Omental fat pad (tissue), 3 donors: ENCODE measurements at regions not wholly inside any gene's neighbourhood (a gene's known extent, or its start where the extent isn't known, plus 50 kb on each side); places are given as distances from the start of the nearest gene placed in this dataset.
"Not testable (repeated sequence)": the region's sequence is repeated elsewhere in the genome, so short reads cannot be mapped to it uniquely, and the experiment has no call there.

Experiments
- ATAC-seq: fragments of 150-250 bp; one replicate; pipeline ENCODE4 v1.9.1; 2016; ENCODE audit warnings: mild to moderate bottlenecking, moderate library complexity; ENCODE audit not compliant: low FRiP score
- DNase-seq: peaks from one replicate; pipeline ENCODE4 v3.0.0-alpha.2; 2019; ENCODE audit warnings: low spot score
- TF ChIP-seq, protein P1 (sequence below), 3 donors: fragments of 450-650 bp; IDR thresholded peaks; one replicate each; pipeline ENCODE4 v1.5.1; 2016 to 2017; ENCODE audit warnings: antibody characterized with exemption in 3 of 3, mild to moderate bottlenecking in 3 of 3, moderate library complexity in 2 of 3

GRCh38 chr1:192491804-192492554 lies 83.6 kb upstream of the RGS1 start:
- peak; percentile 34 for ATAC-seq
- no peak for DNase-seq
- TF ChIP-seq, protein P1, sequence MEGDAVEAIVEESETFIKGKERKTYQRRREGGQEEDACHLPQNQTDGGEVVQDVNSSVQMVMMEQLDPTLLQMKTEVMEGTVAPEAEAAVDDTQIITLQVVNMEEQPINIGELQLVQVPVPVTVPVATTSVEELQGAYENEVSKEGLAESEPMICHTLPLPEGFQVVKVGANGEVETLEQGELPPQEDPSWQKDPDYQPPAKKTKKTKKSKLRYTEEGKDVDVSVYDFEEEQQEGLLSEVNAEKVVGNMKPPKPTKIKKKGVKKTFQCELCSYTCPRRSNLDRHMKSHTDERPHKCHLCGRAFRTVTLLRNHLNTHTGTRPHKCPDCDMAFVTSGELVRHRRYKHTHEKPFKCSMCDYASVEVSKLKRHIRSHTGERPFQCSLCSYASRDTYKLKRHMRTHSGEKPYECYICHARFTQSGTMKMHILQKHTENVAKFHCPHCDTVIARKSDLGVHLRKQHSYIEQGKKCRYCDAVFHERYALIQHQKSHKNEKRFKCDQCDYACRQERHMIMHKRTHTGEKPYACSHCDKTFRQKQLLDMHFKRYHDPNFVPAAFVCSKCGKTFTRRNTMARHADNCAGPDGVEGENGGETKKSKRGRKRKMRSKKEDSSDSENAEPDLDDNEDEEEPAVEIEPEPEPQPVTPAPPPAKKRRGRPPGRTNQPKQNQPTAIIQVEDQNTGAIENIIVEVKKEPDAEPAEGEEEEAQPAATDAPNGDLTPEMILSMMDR (IDR thresholded peaks at IDR 0.05) = no peak

DNA sequence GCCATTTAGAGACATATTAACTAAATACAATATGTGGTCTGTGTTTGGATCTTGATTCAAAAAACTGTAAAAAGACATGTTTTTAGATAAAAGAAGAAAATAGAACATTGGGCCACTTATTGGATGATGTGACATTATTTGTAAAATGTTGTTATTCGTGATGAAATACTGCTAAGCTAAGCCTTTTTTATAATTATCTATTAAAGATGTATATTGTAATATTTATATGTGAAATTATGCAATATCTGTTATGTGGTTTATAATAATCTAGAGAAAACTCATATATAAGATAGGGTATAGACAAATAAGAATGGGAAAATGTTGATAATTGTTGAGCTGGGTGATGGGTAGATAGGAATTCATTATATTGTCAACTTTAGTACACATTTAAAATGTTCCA lies 82.0 kb upstream of the RGS1 start:
- ATAC-seq (no peak), DNase-seq (no peak)
- TF ChIP-seq, protein P1 (IDR thresholded peaks at IDR 0.05) = no peak

DNA sequence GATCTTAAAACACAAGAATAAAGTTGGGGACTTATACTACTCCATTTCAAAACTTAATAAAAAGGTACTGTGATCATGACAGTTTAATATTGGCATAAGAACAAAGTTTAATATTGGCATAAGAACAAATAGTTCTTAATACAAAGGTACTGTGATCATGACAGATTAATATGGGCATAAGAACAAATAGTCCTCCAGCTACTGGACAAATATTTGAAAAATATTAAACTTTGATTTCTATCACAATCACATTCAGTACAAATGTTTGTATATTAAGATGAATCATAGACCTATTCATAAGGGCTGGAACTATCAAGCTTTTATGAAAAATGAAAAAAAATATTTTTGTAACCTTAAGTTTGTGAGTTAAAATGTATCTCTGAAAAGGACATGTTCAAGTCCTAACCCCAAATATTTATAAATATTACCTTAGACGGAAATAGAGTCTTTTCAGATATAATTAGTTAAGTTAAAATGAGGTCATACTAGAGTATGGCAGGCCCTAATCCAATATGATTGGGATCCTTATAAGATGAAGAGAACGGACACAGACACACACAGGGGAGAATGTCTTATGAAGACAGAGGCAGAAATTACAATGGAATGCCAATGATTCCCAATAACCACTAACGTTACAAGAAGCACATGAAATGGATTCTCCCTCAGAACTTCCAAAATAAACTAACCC lies 79.1 kb upstream of the RGS1 start:
- TF ChIP-seq, protein P1 (IDR thresholded peaks at IDR 0.05) = no peak
- no peak for ATAC-seq
- no peak for DNase-seq

DNA sequence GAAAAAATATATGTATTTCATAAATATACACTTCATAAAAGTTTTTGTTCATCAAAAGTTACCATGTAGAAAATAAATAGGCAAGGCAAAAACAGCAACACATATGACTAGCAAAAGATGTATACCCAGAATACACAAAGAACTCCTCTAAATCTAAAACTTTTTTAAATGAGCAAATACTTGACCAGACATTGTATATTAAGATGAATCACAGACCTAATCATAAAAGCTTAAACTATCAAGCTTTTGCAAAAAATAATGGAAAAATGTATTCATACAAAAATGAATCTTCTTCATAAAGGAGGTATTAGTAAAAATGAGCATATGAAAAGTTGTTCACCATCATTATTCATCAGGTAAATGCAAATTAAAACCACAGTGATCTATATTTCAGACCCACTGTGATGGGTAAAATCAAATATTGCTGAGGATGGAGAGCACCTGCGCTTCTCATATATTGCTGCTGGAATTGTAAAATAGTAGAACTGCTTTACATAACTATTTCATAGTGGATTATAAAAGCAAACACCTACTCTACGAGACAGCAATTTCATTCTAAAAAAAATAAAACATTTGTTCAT lies 78.3 kb upstream of the RGS1 start:
- no peak for ATAC-seq
- no peak for DNase-seq
- TF ChIP-seq, protein P1 (IDR thresholded peaks at IDR 0.05) = no peak

DNA sequence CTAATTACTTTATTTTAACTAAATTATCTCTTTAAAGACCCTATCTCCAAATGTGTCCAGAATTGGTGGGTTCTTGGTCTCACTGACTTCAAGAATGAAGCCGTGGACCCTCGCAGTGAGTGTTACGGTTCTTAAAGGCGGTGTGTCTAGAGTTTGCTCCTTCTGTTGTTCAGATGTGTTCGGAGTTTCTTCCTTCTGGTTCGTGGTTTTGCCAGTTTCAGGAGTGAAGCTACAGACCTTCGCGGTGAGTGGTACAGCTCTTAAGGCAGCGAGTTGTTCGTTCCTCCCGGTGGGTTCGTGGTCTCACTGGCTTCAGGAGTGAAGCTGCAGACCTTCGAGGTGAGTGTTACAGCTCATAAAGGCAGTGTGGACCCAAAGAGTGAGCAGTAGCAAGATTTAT lies 77.5 kb upstream of the RGS1 start:
- not testable (repeated sequence) for ATAC-seq, DNase-seq

DNA sequence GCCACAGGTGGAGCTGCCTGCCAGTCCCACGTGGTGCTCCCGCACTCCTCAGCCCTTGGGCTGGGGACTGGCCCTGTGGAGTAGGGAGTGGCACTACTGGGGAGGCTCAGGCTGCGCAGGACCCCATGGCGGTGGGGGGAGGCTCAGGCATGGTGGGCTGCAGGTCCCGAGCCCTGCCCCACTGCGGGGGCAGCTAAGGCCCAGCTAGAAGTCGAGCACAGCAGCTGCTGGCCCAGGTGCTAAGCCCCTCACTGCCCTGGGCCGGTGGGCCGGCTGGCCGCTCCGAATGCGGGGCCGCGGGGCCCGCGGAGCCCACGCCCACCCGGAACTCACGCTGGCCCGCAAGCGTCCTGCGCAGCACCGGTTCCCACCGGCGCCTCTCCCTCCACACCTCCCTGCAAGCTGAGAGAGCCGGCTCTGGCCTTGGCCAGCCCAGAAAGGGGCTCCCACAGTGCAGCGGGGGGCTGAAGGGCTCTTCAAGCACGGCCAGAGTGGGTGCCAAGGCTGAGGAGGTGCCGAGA lies 76.5 kb upstream of the RGS1 start:
- ATAC-seq, DNase-seq: not testable (repeated sequence)

GRCh38 chr1:192500541-192500940 lies 75.0 kb upstream of the RGS1 start:
- not testable (repeated sequence) for ATAC-seq, DNase-seq

- ATAC-seq = no peak
- TF ChIP-seq, protein P1 (IDR thresholded peaks at IDR 0.05) = no peak
- no peak for DNase-seq
Measured at GRCh38 chr1:192506741-192507155, 68.8 kb upstream of the RGS1 start.
